ENCODE measurements at regions not wholly inside any gene's neighbourhood (a gene's known extent, or its start where the extent isn't known, plus 50 kb on each side); places are given as distances from the start of the nearest gene placed in this dataset.
"Not testable (repeated sequence)": the region's sequence is repeated elsewhere in the genome, so short reads cannot be mapped to it uniquely, and the experiment has no call there.

DNA sequence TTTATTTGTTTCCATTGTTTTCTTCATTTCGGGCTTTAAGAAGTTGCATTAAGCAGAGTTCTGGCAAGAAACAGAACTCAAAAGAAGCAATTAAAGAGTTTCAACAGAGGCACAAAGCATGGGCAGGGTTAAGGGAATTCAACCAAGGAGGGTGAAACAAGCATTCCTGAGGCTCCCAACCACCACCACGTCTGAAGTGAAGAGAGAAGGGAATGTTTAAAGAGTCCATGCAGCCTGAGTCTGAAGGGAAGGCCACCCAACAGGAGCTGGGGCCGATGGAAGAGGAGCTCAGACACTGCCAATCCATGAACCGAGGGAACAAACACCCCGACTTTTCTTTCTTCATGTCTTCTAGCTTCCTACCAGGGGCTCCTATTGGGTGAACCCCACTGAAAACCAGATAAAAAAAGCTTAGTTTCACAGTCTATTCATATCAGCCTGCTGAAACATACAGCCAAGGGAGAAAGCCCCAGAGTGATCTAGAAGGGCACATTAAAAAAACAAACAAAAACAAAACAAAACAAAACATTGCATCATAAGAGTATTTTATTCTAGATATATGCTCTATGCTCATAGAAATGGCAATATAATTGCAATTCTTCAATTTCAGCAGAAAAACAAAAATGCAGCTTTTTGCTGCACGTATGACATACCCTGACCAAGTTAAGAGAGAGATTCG is 592.1 kb downstream of the TTLL7 start:
- DNase-seq; H3K4me1 ChIP-seq; H3K4me3 ChIP-seq; H3K27me3 ChIP-seq; intact Hi-C loops (cut with DNase I; ENCODE audit: low total_unique reads); H3K27ac ChIP-seq; H3K36me3 ChIP-seq; H3K9me3 ChIP-seq; in situ Hi-C loops (cut with MboI; ENCODE audit: low pct_ligation_motif_present in 1 of 4, low pct_unique_long_range_greater_than_20kb in 1 of 4, low sequenced_read_pairs in 3 of 4): not testable (repeated sequence)
- WGBS, 2 donors (ENCODE audit: low coverage in 1 of 2): 85 to 100% methylated on average over 3 of the region's 7 CpGs

- 50% methylated on average over 1 of the region's 1 CpG; no CpG with 5 or more reads in 1 of the 2 donors for WGBS, 2 donors (ENCODE audit: low coverage in 1 of 2)
Measured at GRCh38 chr1:83405789-83406188, 593.1 kb downstream of the TTLL7 start.

GRCh38 chr1:83403500-83403899 is 595.4 kb downstream of the TTLL7 start:
- H3K27me3 ChIP-seq; H3K4me3 ChIP-seq; in situ Hi-C loops (cut with MboI; ENCODE audit: low pct_ligation_motif_present in 1 of 4, low pct_unique_long_range_greater_than_20kb in 1 of 4, low sequenced_read_pairs in 3 of 4); H3K36me3 ChIP-seq; H3K4me1 ChIP-seq; DNase-seq; H3K9me3 ChIP-seq; H3K27ac ChIP-seq; intact Hi-C loops (cut with DNase I; ENCODE audit: low total_unique reads): not testable (repeated sequence)
- 72 to 89% methylated on average over 1 to 7 of the region's 7 CpGs for WGBS, 2 donors (ENCODE audit: low coverage in 1 of 2)

More at GRCh38 chr1:83405789-83406188, 593.1 kb downstream of the TTLL7 start:
- H3K27me3 ChIP-seq; H3K4me3 ChIP-seq; in situ Hi-C loops (cut with MboI; ENCODE audit: low pct_ligation_motif_present in 1 of 4, low pct_unique_long_range_greater_than_20kb in 1 of 4, low sequenced_read_pairs in 3 of 4); H3K27ac ChIP-seq; H3K4me1 ChIP-seq; intact Hi-C loops (cut with DNase I; ENCODE audit: low total_unique reads); H3K9me3 ChIP-seq; DNase-seq; H3K36me3 ChIP-seq: not testable (repeated sequence)

DNA sequence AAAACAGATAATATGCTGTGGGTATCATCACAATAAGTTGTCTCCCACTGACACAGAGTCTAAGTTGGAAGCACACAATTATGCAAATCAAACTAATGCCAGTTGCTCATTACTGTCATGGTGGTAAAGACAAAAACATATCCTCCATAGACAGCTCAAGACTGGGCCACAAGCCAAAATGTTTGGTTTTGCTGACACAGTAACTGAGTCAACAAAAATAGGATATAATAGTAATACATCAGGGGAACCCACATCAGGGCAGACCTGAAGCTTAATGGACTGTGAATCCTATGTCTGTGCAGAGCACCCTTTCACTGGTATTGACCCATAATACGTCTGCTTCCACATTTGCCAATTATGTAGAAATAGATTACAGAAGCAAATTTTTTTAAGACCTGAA is 597.8 kb downstream of the TTLL7 start:
- H3K36me3 ChIP-seq, H3K4me3 ChIP-seq: not testable (repeated sequence)

DNA sequence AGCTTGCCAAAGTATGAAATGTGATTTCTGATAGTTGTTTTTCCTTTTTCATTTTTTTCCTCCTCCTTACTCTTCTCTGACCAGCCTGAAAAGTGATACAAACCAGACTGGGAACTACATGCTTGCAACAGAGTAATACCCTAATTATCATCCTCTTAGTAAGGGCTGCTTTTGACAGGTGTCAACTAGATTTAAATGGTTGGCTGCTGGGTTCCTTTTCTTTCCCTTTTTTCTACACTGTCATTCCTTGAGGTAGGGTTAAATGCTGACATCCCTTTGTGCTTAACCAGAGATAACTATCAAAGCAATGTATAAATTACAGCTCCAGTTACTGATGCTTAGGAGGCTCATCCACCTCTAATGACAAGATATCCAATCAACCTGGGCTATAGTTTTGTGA is 598.8 kb downstream of the TTLL7 start:
- intact Hi-C loops (cut with DNase I; ENCODE audit: low total_unique reads); H3K36me3 ChIP-seq; H3K27me3 ChIP-seq; H3K9me3 ChIP-seq; H3K4me3 ChIP-seq; DNase-seq; H3K4me1 ChIP-seq; in situ Hi-C loops (cut with MboI; ENCODE audit: low pct_ligation_motif_present in 1 of 4, low pct_unique_long_range_greater_than_20kb in 1 of 4, low sequenced_read_pairs in 3 of 4); H3K27ac ChIP-seq: not testable (repeated sequence)

More for the DNA sequence above, 597.8 kb downstream of the TTLL7 start:
- 80 to 88% methylated on average over 1 of the region's 1 CpG for WGBS, 2 donors (ENCODE audit: low coverage in 1 of 2)
- H3K9me3 ChIP-seq; in situ Hi-C loops (cut with MboI; ENCODE audit: low pct_ligation_motif_present in 1 of 4, low pct_unique_long_range_greater_than_20kb in 1 of 4, low sequenced_read_pairs in 3 of 4); intact Hi-C loops (cut with DNase I; ENCODE audit: low total_unique reads); H3K27me3 ChIP-seq; H3K27ac ChIP-seq; DNase-seq; H3K4me1 ChIP-seq: not testable (repeated sequence)

DNA sequence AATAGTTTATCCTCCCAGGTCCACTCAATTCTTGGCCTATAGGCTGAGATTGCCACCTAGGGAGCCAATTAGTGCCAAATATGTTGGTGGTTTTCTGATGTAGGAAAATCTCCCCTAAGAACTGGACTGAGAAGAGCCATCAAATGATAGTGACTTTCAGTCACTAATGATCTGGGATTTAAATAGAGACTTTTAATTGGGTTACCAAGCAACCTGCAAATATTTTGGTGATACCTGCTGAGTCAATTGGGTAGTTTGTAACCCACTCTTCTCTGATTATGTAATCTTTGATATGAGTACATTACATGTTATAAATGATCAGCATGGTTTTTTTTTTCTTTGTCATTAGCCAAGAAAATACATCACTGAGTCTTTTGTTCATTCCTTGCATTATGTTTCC is 600.8 kb downstream of the TTLL7 start:
- H3K27me3 ChIP-seq; H3K27ac ChIP-seq; in situ Hi-C loops (cut with MboI; ENCODE audit: low pct_ligation_motif_present in 1 of 4, low pct_unique_long_range_greater_than_20kb in 1 of 4, low sequenced_read_pairs in 3 of 4); H3K9me3 ChIP-seq; H3K36me3 ChIP-seq; H3K4me1 ChIP-seq; H3K4me3 ChIP-seq; intact Hi-C loops (cut with DNase I; ENCODE audit: low total_unique reads); DNase-seq: not testable (repeated sequence)

- WGBS, 2 donors (ENCODE audit: low coverage in 1 of 2): 90 to 92% methylated on average over 2 to 5 of the region's 5 CpGs
- H3K27me3 ChIP-seq; H3K27ac ChIP-seq; H3K9me3 ChIP-seq; intact Hi-C loops (cut with DNase I; ENCODE audit: low total_unique reads); in situ Hi-C loops (cut with MboI; ENCODE audit: low pct_ligation_motif_present in 1 of 4, low pct_unique_long_range_greater_than_20kb in 1 of 4, low sequenced_read_pairs in 3 of 4); H3K36me3 ChIP-seq; DNase-seq; H3K4me1 ChIP-seq; H3K4me3 ChIP-seq: not testable (repeated sequence)
Measured at GRCh38 chr1:83395130-83395529, 603.8 kb downstream of the TTLL7 start.

DNA sequence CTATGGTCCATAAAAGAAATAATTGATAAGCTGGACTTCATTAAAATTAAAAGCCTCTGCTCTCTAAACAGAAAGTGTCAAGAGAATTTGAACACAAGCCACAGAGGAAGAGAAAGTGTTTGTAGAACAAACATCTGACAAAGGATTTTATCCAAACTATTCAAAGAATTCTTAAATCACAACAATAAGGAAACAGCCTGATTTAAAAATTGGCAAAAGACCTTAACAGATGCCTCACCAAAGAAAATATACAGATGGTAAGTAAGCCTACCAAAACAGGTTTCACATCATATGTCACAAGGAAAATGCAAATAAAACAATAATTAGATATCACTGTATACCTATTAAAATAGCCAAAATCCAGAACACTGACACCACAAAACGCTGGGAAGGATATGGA is 612.0 kb downstream of the TTLL7 start:
- DNase-seq; in situ Hi-C loops (cut with MboI; ENCODE audit: low pct_ligation_motif_present in 1 of 4, low pct_unique_long_range_greater_than_20kb in 1 of 4, low sequenced_read_pairs in 3 of 4); H3K4me3 ChIP-seq; intact Hi-C loops (cut with DNase I; ENCODE audit: low total_unique reads); H3K27me3 ChIP-seq; H3K9me3 ChIP-seq; H3K27ac ChIP-seq; H3K36me3 ChIP-seq; H3K4me1 ChIP-seq: not testable (repeated sequence)
- WGBS, 2 donors (ENCODE audit: low coverage in 1 of 2): 72% methylated on average over 1 of the region's 1 CpG; no CpG with 5 or more reads in 1 of the 2 donors

DNA sequence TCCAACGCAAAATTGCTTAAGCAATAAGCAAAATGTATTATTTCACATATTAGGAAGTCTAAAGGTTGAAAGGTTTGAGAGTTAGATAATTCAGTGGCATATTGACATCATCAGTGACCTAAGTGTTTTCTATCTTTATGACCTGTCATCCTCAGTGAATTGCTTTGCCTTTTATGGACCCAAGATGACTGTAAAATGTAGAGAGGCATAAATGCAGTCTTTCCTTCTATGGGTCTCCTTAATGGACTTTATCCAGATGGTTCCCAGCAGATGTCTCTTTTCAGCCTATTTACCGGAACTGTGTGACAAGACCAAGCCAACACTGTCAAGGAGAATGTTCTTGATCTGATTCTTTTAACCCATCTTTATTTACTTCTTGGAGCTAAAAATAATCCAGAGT is 615.8 kb downstream of the TTLL7 start:
- intact Hi-C loops (cut with DNase I; ENCODE audit: low total_unique reads); H3K9me3 ChIP-seq; H3K27me3 ChIP-seq; DNase-seq; H3K4me3 ChIP-seq; H3K27ac ChIP-seq; H3K36me3 ChIP-seq; H3K4me1 ChIP-seq; in situ Hi-C loops (cut with MboI; ENCODE audit: low pct_ligation_motif_present in 1 of 4, low pct_unique_long_range_greater_than_20kb in 1 of 4, low sequenced_read_pairs in 3 of 4): not testable (repeated sequence)
- 49% methylated on average over 2 of the region's 2 CpGs; no CpG with 5 or more reads in 1 of the 2 donors for WGBS, 2 donors (ENCODE audit: low coverage in 1 of 2)

DNA sequence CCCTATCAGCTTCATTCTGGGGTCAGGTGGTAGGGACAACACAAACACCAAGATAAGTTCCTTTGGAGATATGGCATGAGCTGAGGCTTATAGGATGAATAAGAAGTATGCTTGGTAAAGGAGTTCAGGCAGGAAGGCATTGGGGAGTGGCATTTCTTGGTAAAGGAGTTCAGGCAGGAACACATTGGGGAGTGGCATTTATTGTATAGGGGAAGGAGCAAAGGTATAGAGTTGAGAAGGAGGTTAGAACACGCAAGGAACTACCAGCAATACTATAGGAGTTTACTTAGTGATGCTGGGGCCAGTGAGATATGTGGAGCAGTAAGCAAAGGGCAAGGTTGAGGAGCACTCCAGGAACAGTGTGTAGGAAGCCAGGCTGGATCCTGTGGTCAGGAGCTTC is 625.9 kb downstream of the TTLL7 start:
- 62 to 80% methylated on average over 1 of the region's 1 CpG for WGBS, 2 donors (ENCODE audit: low coverage in 1 of 2)
- H3K36me3 ChIP-seq: not testable (repeated sequence)
- DNase-seq: peak; percentile 10

DNA sequence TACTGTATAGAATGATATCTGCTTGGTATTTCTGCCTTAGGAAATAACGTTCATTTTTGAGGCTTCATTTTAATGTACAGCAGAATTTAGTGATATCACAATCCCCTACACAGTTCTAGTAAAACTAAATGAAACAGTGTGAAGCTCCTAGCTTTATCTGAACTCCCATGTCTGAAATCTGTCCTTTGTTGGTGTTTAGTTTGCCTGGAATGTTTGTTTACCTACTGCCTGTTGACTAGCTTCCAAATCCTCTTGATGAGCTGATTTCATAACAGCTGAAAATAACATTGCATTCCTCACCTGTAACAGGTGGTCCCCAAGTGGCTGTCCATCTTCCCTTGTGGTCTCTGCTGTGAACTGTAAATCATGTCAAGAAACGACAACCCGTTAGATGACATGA is 629.1 kb downstream of the TTLL7 start:
- intact Hi-C loops (cut with DNase I; ENCODE audit: low total_unique reads); H3K4me1 ChIP-seq; H3K4me3 ChIP-seq; DNase-seq; H3K36me3 ChIP-seq; H3K27me3 ChIP-seq; H3K27ac ChIP-seq; in situ Hi-C loops (cut with MboI; ENCODE audit: low pct_ligation_motif_present in 1 of 4, low pct_unique_long_range_greater_than_20kb in 1 of 4, low sequenced_read_pairs in 3 of 4); H3K9me3 ChIP-seq: not testable (repeated sequence)
- WGBS, 2 donors (ENCODE audit: low coverage in 1 of 2): 36 to 94% methylated on average over 3 of the region's 3 CpGs

More for the DNA sequence above, 625.9 kb downstream of the TTLL7 start:
- H3K4me3 ChIP-seq; H3K4me1 ChIP-seq; H3K9me3 ChIP-seq; H3K27ac ChIP-seq; H3K27me3 ChIP-seq; intact Hi-C loops (cut with DNase I; ENCODE audit: low total_unique reads); in situ Hi-C loops (cut with MboI; ENCODE audit: low pct_ligation_motif_present in 1 of 4, low pct_unique_long_range_greater_than_20kb in 1 of 4, low sequenced_read_pairs in 3 of 4): not testable (repeated sequence)
